GM18867 (cell line): ENCODE measurements at regions not wholly inside any gene's neighbourhood (a gene's known extent, or its start where the extent isn't known, plus 50 kb on each side); places are given as distances from the start of the nearest gene placed in this dataset.
"Not testable (repeated sequence)": the region's sequence is repeated elsewhere in the genome, so short reads cannot be mapped to it uniquely, and the experiment has no call there.

Source experiments
- ATAC-seq: cut with Tn5 transposase; IDR thresholded peaks from one replicate; pipeline ENCODE4 v1.9.1; 2021; ENCODE audit warnings: mild to moderate bottlenecking, moderate library complexity; ENCODE audit not compliant: unreplicated experiment

GRCh38 chr20:25989686-25990085 lies 293.0 kb upstream of the ZNF337 start:
- ATAC-seq = not testable (repeated sequence)

GRCh38 chr20:25989196-25989595 lies 292.5 kb upstream of the ZNF337 start:
- no peak for ATAC-seq

- not testable (repeated sequence) for ATAC-seq
Measured at GRCh38 chr20:25987928-25988560, 291.4 kb upstream of the ZNF337 start.

GRCh38 chr20:25987073-25987927 lies 290.6 kb upstream of the ZNF337 start:
- peak; percentile 97 for ATAC-seq

DNA sequence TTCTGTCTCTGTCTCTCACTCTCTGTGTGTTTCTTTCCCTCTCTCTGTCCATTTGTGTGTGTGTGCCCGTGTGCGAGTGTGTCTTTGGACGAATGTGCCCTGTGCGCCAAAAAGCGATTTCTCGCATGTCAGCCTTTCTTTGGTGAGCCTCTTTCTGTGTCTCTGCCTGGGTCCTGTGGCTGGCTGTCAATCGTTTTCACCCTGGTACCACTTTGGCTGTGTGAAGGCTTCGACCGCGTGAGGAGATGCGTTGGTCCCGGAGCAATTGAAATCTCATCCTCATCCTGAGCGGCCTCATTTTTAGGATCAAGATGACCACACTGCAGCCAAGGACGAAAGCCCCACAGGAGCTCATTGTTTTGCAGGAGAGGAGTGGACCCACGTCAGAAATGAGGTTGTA lies 288.9 kb upstream of the ZNF337 start:
- no peak for ATAC-seq

- ATAC-seq = no peak
Measured at GRCh38 chr20:25984933-25985332, 288.3 kb upstream of the ZNF337 start.

GRCh38 chr20:25982701-25983100 lies 286.0 kb upstream of the ZNF337 start:
- ATAC-seq = not testable (repeated sequence)

- not testable (repeated sequence) for ATAC-seq
Measured at GRCh38 chr20:25978450-25979190, 282.0 kb upstream of the ZNF337 start.

GRCh38 chr20:25975816-25976215 lies 279.2 kb upstream of the ZNF337 start:
- not testable (repeated sequence) for ATAC-seq

DNA sequence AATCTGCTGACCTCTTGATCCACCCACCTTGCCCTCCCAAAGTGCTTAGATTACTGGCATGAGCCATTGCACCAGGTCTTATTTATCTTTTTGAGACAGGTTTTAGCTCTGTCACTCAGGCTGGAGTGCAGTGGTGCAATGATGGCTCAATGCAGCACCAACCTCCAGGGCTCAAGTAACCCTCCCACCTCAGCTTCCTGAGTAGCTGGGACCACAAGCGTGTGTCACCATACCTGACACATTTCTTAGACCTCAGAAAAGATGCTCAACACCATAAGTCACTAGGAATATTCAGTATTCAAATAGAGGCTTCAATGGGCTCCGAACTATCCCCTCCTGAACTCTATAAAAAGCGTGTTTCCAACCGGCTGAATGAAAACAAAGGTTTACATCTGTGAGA lies 268.6 kb upstream of the ZNF337 start:
- ATAC-seq = not testable (repeated sequence)

DNA sequence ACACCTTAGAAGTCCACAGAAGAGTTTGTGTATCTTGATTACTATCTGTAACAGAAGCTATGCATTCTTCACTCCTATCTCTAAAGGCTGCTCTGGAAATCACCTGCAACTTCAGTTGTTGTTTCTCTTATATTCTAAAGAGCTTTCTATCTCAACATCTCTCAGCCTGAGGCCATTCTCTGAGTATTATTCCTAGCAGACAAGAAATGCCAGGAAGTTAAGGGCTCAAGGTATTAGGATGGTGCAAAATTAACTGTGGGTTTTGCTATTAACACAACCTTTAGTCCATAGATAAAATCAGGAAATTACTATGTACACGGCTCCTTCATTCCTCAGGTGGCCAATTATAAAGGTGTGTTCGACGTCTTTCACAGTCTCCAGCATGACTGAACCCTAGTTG lies 257.2 kb upstream of the ZNF337 start:
- ATAC-seq = not testable (repeated sequence)

DNA sequence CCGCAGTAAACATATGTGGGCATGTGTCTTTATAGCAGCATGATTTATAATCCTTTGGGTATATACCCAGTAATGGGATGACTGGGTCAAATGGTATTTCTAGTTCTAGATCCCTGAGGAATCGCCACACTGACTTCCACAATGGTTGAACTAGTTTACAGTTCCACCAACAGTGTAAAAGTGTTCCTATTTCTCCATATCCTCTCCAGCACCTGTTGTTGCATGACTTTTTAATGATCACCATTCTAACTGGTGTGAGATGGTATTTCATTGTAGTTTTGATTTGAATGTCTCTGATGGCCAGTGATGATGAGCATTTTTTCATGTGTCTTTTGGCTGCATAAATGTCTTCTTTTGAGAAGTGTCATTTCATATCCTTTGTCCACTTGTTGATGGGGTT lies 238.6 kb upstream of the ZNF337 start:
- ATAC-seq = not testable (repeated sequence)

DNA sequence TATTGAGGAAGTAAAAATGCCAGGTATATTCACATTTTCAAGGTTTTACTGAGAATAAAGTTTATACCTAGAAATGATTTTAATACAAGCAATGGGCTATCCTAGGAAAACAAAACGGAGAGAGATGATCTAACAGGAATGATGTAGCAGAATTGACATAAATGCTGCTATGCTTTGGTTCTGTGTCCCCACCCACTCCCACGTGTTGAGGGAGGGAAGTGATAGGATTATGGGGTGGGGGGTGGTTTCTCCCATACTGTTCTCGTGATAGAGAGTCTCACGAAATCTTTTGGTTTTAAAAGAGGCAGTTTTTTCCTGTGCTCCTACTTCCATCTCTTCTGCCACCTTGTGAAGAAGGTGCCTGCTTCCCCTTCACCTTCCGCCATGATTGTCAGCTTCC lies 236.2 kb upstream of the ZNF337 start:
- not testable (repeated sequence) for ATAC-seq

GRCh38 chr20:25932170-25932569 lies 235.5 kb upstream of the ZNF337 start:
- not testable (repeated sequence) for ATAC-seq

DNA sequence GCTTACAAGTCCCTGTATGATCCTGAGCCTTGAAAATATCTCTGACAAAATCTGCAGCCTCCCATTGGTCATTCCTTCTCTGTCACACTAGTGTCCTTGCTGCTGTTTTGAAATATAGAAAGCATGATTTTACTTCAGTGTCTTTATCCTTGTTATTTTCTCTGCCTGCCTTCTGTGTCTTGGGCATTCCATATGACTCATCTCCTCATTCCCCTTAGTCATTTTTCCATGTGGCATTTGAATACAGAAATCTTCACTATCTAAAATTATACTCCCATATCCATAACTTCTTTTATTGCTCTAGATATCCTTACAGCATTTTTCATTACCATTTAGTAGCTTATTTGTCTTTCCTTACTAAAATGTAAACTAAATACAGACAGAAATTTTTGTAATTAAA lies 205.7 kb upstream of the ZNF337 start:
- ATAC-seq = not testable (repeated sequence)

DNA sequence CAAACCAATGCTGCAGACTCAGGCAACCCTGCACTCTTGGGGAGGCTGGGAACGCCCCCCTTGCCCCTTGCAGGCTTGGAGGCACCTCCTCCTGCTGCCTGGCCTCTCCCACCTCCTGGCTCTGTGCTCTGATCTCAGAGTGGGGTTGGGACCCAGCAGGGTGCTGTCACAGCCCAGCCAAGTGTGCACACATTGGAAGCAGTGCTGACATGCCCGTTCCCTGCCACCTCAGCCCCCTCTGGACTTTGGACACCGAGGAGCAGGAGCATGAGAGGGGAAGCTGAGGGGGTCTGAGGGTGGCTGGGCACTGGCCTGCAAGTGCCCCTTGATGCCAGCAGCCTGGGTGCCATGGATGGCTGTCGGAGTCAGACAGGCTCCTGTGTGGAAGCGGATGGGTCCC lies 202.0 kb upstream of the ZNF337 start:
- ATAC-seq = not testable (repeated sequence)

DNA sequence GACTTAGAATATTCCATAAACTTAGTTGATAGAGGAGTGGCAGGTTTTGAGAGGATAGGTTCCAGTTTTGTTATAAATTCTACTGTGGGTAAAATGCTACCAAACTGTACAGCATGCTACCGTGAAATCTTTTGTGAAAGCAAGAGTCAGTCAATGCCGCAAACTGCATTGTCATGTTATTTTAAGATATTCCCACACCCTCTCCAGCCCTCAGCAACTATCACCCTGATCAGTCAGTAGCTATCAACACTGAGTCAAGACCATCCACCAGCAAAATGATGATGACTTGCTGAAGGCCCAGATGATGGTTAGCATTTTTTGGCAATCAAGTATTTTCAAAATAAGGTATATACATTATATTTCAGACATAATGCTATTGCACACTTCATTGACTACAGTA lies 182.4 kb upstream of the ZNF337 start:
- ATAC-seq = not testable (repeated sequence)

DNA sequence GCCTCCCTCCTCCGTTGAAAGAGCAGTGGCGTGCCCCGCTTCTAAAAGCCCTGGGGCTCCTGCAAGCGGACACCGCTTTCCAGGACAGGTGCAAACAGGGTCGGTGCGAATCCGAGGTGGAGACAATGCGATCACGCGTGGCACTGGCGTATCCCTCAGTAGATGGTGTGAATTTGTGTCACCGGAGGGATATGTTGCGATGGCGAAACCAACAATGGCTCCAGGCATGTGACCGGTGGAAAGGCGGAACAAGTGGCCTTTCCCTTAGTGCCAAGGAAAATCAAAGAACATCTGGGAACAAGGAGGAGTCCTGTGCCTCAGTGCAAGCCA lies 172.0 kb upstream of the ZNF337 start:
- not testable (repeated sequence) for ATAC-seq

- ATAC-seq = no peak
Measured at GRCh38 chr20:25867776-25868649, 171.4 kb upstream of the ZNF337 start.

DNA sequence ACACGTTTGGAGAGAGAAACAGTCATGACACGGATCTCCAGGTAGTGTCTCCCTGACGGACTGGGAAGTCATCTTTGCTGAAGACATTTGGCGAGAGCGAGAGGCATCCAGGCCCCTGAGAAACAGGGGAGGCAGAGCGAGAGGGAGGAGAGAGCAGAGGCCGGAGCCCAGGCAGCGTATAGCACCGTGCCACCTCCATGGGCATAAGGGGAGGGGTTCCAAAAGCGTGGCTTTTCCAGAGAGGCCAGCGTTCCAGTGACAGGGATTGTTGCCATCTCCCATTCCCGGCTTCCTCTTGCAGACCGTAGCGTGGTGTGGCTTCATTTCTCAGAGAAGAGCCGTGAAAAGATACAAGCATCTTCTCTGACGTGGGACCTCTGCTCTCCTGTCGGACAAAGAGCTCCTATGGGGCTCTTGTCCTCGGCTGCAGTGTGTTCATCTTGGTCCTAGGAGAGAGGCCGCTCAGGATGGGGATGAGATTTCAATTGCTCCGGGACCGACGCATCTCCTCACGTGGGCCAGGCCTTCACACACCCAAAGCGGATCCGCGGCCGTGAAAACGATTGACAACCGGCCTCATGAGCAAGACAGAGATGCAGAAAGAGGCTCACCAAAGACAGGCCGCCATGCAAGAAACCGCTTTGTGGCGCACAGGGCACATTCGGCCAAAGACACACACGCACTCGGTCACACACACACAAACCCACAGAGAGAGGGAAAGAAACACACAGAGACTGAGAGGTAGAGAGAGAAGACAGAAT lies 170.5 kb upstream of the ZNF337 start:
- not testable (repeated sequence) for ATAC-seq
